SK-N-SH (cell line): ENCODE measurements at regions not wholly inside any gene's neighbourhood (a gene's known extent, or its start where the extent isn't known, plus 50 kb on each side); places are given as distances from the start of the nearest gene placed in this dataset.

ENCODE experiments used
- CTCF ChIA-PET: fragments of 300-600, 350-600 bp; formaldehyde crosslinking; extraction: SDS; loops from one replicate; lab custom pipeline; 2021; lab: Yijun Ruan, JAX
- POLR2A ChIA-PET: fragments of 350-600 bp; sonication (Branson Sonifier 250); formaldehyde crosslinking; extraction: SDS; loops from one replicate; lab custom pipeline; 2020; ENCODE audit warnings: antibody characterized with exemption, inconsistent platforms; lab: Yijun Ruan, JAX
- DNase-seq: peaks from one replicate; pipeline ENCODE4 v3.0.0; 2012
- H2AFZ ChIP-seq: fragments of 200-600 bp; sonication (generic); 2 replicates; pipeline ENCODE4 v1.8.1; 2016; ENCODE audit warnings: antibody characterized with exemption, mild to moderate bottlenecking, low read depth
- H3F3A ChIP-seq: fragments of 200-600 bp; sonication (generic); replicated peaks from 2 replicates; pipeline ENCODE3; 2016; ENCODE audit warnings: antibody characterized with exemption, mild to moderate bottlenecking; ENCODE audit not compliant: insufficient read depth
- H3K27ac ChIP-seq, 2 experiments: fragments of 200-500 bp in 1 of 2; fragments of 200-600 bp in 1 of 2; sonication (Bioruptor generic) in 1 of 2; sonication (generic), shearing (Covaris generic) in 1 of 2; 2 replicates each; pipeline versions ENCODE4 v1.5.1 to v1.6.1; 2014 to 2016; ENCODE audit warnings: low read depth in 2 of 2, inconsistent platforms in 1 of 2, low read length in 1 of 2, mild to moderate bottlenecking in 1 of 2, mixed read lengths in 1 of 2
- H3K27me3 ChIP-seq: fragments of 200-600 bp; sonication (generic), shearing (Covaris generic); 2 replicates; pipeline ENCODE4 v1.6.1; 2016; ENCODE audit warnings: mixed run types; ENCODE audit not compliant: insufficient read depth
- H3K36me3 ChIP-seq, 2 experiments: fragments of 200-500 bp in 1 of 2; fragments of 200-600 bp in 1 of 2; sonication (Bioruptor generic) in 1 of 2; sonication (generic) in 1 of 2; replicated peaks in 1 of 2; 2 replicates each; pipeline versions ENCODE3 to v1.5.1; 2014 to 2016; ENCODE audit warnings: low read length in 1 of 2, mild to moderate bottlenecking in 1 of 2; ENCODE audit not compliant: insufficient read depth in 2 of 2, control insufficient read depth in 1 of 2
- H3K4me1 ChIP-seq, 2 experiments: fragments of 200-500 bp in 1 of 2; fragments of 200-600 bp in 1 of 2; sonication (Bioruptor generic) in 1 of 2; sonication (generic), shearing (Covaris generic) in 1 of 2; 2 replicates each; pipeline versions ENCODE4 v1.5.1 to v1.6.1; 2014 to 2016; ENCODE audit warnings: low read depth in 1 of 2, low read length in 1 of 2, mixed run types in 1 of 2; ENCODE audit not compliant: insufficient read depth in 2 of 2, control insufficient read depth in 1 of 2
- H3K4me2 ChIP-seq: fragments of 200-600 bp; sonication (generic), shearing (Covaris generic); 2 replicates; pipeline ENCODE4 v1.6.1; 2017; ENCODE audit warnings: mixed run types
- H3K4me3 ChIP-seq, 2 experiments: fragments of 200-500 bp in 1 of 2; fragments of 200-600 bp in 1 of 2; sonication (Bioruptor generic) in 1 of 2; sonication (generic), shearing (Covaris generic) in 1 of 2; 2 replicates each; pipeline versions ENCODE4 v1.5.1 to v1.8.1; 2014 to 2016; ENCODE audit warnings: low read depth in 2 of 2, inconsistent platforms in 1 of 2, low read length in 1 of 2, mild to moderate bottlenecking in 1 of 2, mixed read lengths in 1 of 2, moderate library complexity in 1 of 2
- H3K79me2 ChIP-seq: fragments of 200-600 bp; sonication (generic); 2 replicates; pipeline ENCODE4 v1.8.1; 2017; ENCODE audit warnings: mild to moderate bottlenecking; ENCODE audit not compliant: insufficient read depth
- H3K9ac ChIP-seq: fragments of 200-600 bp; sonication (generic); 2 replicates; pipeline ENCODE4 v1.6.1; 2017; ENCODE audit warnings: mixed run types
- H3K9me2 ChIP-seq: fragments of 200-600 bp; sonication (generic); 2 replicates; pipeline ENCODE4 v1.6.1; 2017; ENCODE audit warnings: mixed run types
- H3K9me3 ChIP-seq: fragments of 200-600 bp; sonication (generic); 2 replicates; pipeline ENCODE4 v1.6.1; 2017; ENCODE audit warnings: mixed run types, mild to moderate bottlenecking, moderate library complexity
- H4K20me1 ChIP-seq: fragments of 200-600 bp; sonication (generic); 2 replicates; pipeline ENCODE4 v1.6.1; 2017; ENCODE audit warnings: mild to moderate bottlenecking, mixed run types; ENCODE audit not compliant: insufficient read depth
- CHD2 ChIP-seq: fragments of 150-350 bp; IDR thresholded peaks from 2 replicates; pipeline ENCODE4 v1.6.1; 2018; ENCODE audit warnings: low read length; ENCODE audit not compliant: partially characterized antibody
- EZH2phosphoT487 ChIP-seq: fragments of 200-600 bp; sonication (generic); IDR thresholded peaks from 2 replicates; pipeline ENCODE4 v1.6.1; 2017; ENCODE audit warnings: low read depth, mixed run types, mild to moderate bottlenecking, antibody characterized with exemption, moderate library complexity, borderline replicate concordance
- FOXJ3 ChIP-seq: sonication (generic); formaldehyde crosslinking; IDR thresholded peaks from 2 replicates; pipeline ENCODE4 v1.5.1; 2020; ENCODE audit warnings: mild to moderate bottlenecking, missing genetic modification reagents
- FOXM1 ChIP-seq: IDR thresholded peaks from 2 replicates; pipeline ENCODE4 v1.4.0; 2012; ENCODE audit warnings: low read depth, mild to moderate bottlenecking
- GATA2 ChIP-seq: sonication (generic); formaldehyde crosslinking; IDR thresholded peaks from 2 replicates; pipeline ENCODE4 v1.5.0; 2020; ENCODE audit warnings: mild to moderate bottlenecking, missing genetic modification reagents
- NFIC ChIP-seq: IDR thresholded peaks from 2 replicates; pipeline ENCODE4 v1.4.0; 2012; ENCODE audit warnings: borderline replicate concordance
- NRF1 ChIP-seq: IDR thresholded peaks from 2 replicates; pipeline ENCODE4 v1.6.1; 2012; ENCODE audit warnings: low read depth, mild to moderate bottlenecking, low read length
- RFX5 ChIP-seq: IDR thresholded peaks from 2 replicates; pipeline ENCODE4 v1.6.1; 2012; ENCODE audit warnings: mild to moderate bottlenecking, improper control_type of control experiment, low read length
- RXRA ChIP-seq: IDR thresholded peaks from 2 replicates; pipeline ENCODE4 v1.4.0; 2012; ENCODE audit warnings: low read depth, mild to moderate bottlenecking, borderline replicate concordance
- SMC3 ChIP-seq: IDR thresholded peaks from 2 replicates; pipeline ENCODE4 v1.6.1; 2012; ENCODE audit warnings: low read depth, low read length, improper control_type of control experiment
- TAF1 ChIP-seq: IDR thresholded peaks from 2 replicates; pipeline ENCODE4 v1.6.1; 2012; ENCODE audit warnings: low read depth, mild to moderate bottlenecking, low read length, moderate library complexity, borderline replicate concordance
- WGBS: methylation state at CpG from one replicate; pipeline ENCODE4 v1.1.6; 2017; ENCODE audit warnings: low lambda C conversion rate; 5-methylcytosine and 5-hydroxymethylcytosine counted together
- TF ChIP-seq, protein P1 (sequence below): fragments of 200-600 bp; sonication (generic); IDR thresholded peaks from 2 replicates; pipeline ENCODE4 v1.6.1; 2017; ENCODE audit warnings: antibody characterized with exemption, mild to moderate bottlenecking, moderate library complexity
- TF ChIP-seq, protein P2 (sequence below): IDR thresholded peaks from 2 replicates; pipeline ENCODE4 v1.4.0; 2012; ENCODE audit warnings: low read depth, borderline replicate concordance
- TF ChIP-seq, protein P3 (sequence below): IDR thresholded peaks from 2 replicates; pipeline ENCODE4 v1.4.0; 2012; ENCODE audit warnings: low read depth

DNA sequence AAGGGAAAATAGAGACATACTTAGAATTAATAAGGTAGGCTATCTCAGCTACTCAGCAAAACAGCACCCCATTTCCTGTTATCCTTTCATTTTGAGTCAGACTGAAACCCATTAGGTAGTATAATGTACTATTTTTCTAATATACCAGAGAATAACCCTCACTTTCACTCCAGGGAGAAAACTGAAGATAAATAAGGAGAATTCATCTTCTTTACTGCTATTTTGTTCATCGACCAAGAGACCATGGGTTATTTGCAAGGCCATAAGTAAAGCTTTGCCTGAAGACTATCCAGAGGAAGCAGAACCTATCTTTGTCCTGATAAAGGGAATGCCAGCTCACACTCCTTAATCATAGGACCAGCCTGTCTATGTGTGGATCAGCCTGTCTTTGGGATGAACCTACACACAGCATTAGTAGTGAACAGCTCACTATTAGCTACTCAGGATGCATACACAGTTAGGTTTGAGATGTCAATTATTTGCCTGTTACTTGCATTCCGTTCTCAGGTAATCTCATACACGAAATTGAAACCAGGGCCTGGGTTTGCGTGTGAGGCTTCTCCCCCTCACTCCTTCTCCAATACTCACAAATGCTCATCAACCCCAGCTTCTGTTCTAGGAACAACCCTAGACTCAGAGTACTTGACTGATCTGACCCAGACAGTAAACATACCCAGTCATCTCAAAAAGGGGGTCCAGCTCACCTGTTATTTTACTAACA, 124.4 kb downstream of the DAD1 start (continued):
- TF ChIP-seq EZH2phosphoT487 (no peak), NRF1 (no peak), SMC3 (no peak)
- TF ChIP-seq, protein P1, sequence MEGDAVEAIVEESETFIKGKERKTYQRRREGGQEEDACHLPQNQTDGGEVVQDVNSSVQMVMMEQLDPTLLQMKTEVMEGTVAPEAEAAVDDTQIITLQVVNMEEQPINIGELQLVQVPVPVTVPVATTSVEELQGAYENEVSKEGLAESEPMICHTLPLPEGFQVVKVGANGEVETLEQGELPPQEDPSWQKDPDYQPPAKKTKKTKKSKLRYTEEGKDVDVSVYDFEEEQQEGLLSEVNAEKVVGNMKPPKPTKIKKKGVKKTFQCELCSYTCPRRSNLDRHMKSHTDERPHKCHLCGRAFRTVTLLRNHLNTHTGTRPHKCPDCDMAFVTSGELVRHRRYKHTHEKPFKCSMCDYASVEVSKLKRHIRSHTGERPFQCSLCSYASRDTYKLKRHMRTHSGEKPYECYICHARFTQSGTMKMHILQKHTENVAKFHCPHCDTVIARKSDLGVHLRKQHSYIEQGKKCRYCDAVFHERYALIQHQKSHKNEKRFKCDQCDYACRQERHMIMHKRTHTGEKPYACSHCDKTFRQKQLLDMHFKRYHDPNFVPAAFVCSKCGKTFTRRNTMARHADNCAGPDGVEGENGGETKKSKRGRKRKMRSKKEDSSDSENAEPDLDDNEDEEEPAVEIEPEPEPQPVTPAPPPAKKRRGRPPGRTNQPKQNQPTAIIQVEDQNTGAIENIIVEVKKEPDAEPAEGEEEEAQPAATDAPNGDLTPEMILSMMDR: no peak

DNA sequence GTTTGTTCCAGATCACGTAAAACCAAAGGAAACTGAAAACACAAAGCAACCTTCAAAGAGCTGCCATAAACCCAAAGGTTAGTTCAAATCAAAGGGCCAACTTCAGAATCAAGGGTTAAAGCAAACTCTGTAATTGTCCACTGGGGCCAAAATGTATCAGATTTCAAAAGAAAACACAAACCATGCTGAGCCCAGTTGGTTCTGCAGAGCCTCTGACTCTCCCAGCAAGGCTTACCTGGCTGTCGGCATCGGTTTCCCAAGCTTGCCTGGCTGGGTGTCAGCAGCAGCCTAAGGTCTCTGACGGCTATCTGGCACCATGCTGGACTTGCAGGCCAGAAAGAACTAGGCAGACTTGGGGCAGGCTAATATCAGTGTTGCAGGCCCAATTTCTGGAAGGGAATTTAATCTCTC, 125.3 kb downstream of the DAD1 start:
- Histone ChIP-seq H3F3A (no peaks in the 10 kb centered on the region), H2AFZ (no peak overlapping the region), H3K9me3 (no peaks in the 10 kb centered on the region), H3K4me1 (peaks cover 0 to 11% of the 10 kb centered on the region in 2 experiments; a peak in 1 of 4 replicates), H3K79me2 (no peaks in the 10 kb centered on the region), H3K9ac (no peak overlapping the region), H3K36me3 (no peaks in the 10 kb centered on the region), H3K27ac (no peak overlapping the region), H3K4me3 (no peak overlapping the region), H3K9me2 (no peaks in the 10 kb centered on the region), H3K4me2 (no peak overlapping the region), H3K27me3 (peaks cover 12% of the 10 kb centered on the region; the same call in 1 of the 2 replicates), H4K20me1 (no peaks in the 10 kb centered on the region)
- ChIA-PET POLR2A (no interaction called here), CTCF (interaction anchor here (1.2 kb wide), 1 partner anchor 14 kb away, joined by 3 read pairs; no protein-coding TSS in a partner anchor)
- no peak for DNase-seq
- WGBS: 62% methylated on average over 4 of the region's 4 CpGs
- TF ChIP-seq EZH2phosphoT487: no peak
- TF ChIP-seq, protein P2, sequence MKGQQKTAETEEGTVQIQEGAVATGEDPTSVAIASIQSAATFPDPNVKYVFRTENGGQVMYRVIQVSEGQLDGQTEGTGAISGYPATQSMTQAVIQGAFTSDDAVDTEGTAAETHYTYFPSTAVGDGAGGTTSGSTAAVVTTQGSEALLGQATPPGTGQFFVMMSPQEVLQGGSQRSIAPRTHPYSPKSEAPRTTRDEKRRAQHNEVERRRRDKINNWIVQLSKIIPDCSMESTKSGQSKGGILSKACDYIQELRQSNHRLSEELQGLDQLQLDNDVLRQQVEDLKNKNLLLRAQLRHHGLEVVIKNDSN: no peak

DNA sequence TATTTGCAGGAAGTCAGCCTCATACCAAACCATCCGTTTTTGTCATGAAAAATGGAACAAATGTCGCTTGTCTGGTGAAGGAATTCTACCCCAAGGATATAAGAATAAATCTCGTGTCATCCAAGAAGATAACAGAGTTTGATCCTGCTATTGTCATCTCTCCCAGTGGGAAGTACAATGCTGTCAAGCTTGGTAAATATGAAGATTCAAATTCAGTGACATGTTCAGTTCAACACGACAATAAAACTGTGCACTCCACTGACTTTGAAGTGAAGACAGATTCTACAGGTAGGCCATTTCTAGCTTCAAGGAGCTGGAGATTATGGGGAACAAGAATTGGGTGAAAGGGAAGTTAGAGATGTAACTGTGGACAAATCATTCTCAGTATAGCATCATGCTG, 126.1 kb downstream of the DAD1 start:
- H4K20me1 ChIP-seq: no peaks in the 10 kb centered on the region
- H3F3A ChIP-seq: no peaks in the 10 kb centered on the region
- H3K79me2 ChIP-seq: no peaks in the 10 kb centered on the region
- peaks cover 19% of the 10 kb centered on the region; the same call in 1 of the 2 replicates for H3K27me3 ChIP-seq
- H3K4me1 ChIP-seq: peaks cover 0 to 11% of the 10 kb centered on the region in 2 experiments; a peak in 1 of 4 replicates
- TF ChIP-seq, protein P3, sequence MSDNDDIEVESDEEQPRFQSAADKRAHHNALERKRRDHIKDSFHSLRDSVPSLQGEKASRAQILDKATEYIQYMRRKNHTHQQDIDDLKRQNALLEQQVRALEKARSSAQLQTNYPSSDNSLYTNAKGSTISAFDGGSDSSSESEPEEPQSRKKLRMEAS: no peak
- TF ChIP-seq CHD2: no peak
- TF ChIP-seq NFIC: no peak
- TF ChIP-seq FOXM1: no peak
- TF ChIP-seq TAF1: no peak
- no peak for TF ChIP-seq EZH2phosphoT487
- TF ChIP-seq FOXJ3 (CRISPR knock-in tag): no peak
- TF ChIP-seq RXRA: no peak
- TF ChIP-seq SMC3: no peak
- TF ChIP-seq NRF1: no peak
- no peak for TF ChIP-seq RFX5
- TF ChIP-seq GATA2: no peak
- TF ChIP-seq, protein P1: no peak
- no peaks in the 10 kb centered on the region for H3K36me3 ChIP-seq
- no peaks in the 10 kb centered on the region for H3K9me2 ChIP-seq
- H3K9me3 ChIP-seq: no peaks in the 10 kb centered on the region
- ChIA-PET POLR2A (no interaction called here), CTCF (interaction anchor here (1.3 kb wide), 1 partner anchor 9 kb away, joined by 6 read pairs; no protein-coding TSS in a partner anchor)
- 15% methylated on average over 4 of the region's 4 CpGs for WGBS
- H3K9ac ChIP-seq: no peak overlapping the region
- no peak overlapping the region for H3K4me3 ChIP-seq
- H3K27ac ChIP-seq: no peak overlapping the region
- no peak overlapping the region for H3K4me2 ChIP-seq
- H2AFZ ChIP-seq: no peak overlapping the region
- no peak for DNase-seq
